H1 (cell line): ENCODE measurements at regions not wholly inside any gene's neighbourhood (a gene's known extent, or its start where the extent isn't known, plus 50 kb on each side); places are given as distances from the start of the nearest gene placed in this dataset.

Experiments
- CHD7 ChIP-seq: fragments of 300-600 bp; sonication (generic); IDR thresholded peaks from 2 replicates; pipeline ENCODE4 v1.7.1; 2012; ENCODE audit warnings: low read length, moderate library complexity, mild to moderate bottlenecking, inconsistent platforms; ENCODE audit not compliant: insufficient replicate concordance
- CTBP2 ChIP-seq: IDR thresholded peaks from 2 replicates; pipeline ENCODE4 v1.7.0; 2011; ENCODE audit warnings: borderline replicate concordance, mild to moderate bottlenecking, moderate library complexity, mixed read lengths, low read length; ENCODE audit not compliant: insufficient read depth, insufficient read length
- KDM1A ChIP-seq: fragments of 200-600, 300-600 bp; sonication (generic); IDR thresholded peaks from 2 replicates; pipeline ENCODE4 v1.7.1; 2016; ENCODE audit warnings: mild to moderate bottlenecking, low read length, borderline replicate concordance
- KDM5A ChIP-seq: fragments of 200-600 bp; IDR thresholded peaks from 2 replicates; pipeline ENCODE4 v1.7.1; 2012; ENCODE audit warnings: mild to moderate bottlenecking, low read length, inconsistent platforms, mixed read lengths
- MAFK ChIP-seq: IDR thresholded peaks from 2 replicates; pipeline ENCODE4 v1.6.1; 2012; ENCODE audit warnings: low read depth, mild to moderate bottlenecking, improper control_type of control experiment, low read length
- PHF8 ChIP-seq: fragments of 200-600 bp; sonication (generic); conservative IDR thresholded peaks from 2 replicates; pipeline ENCODE4 v1.7.1; 2012; ENCODE audit warnings: low read depth, mild to moderate bottlenecking, inconsistent platforms, low read length, moderate library complexity
- SIN3A ChIP-seq, 2 experiments: IDR thresholded peaks in 1 of 2; conservative IDR thresholded peaks in 1 of 2; 2 replicates each; pipeline ENCODE4 v1.6.1; 2011 to 2012; ENCODE audit warnings: low read length in 2 of 2, improper control_type of control experiment in 1 of 2, low read depth in 1 of 2, mild to moderate bottlenecking in 1 of 2
- TEAD4 ChIP-seq: IDR thresholded peaks from 2 replicates; pipeline ENCODE4 v1.6.1; 2012; ENCODE audit warnings: low read depth, low read length, inconsistent platforms, mixed read lengths
- TF ChIP-seq, protein P1 (sequence below): IDR thresholded peaks from 2 replicates; pipeline ENCODE4 v1.6.1; 2012; ENCODE audit warnings: inconsistent platforms
- TF ChIP-seq, protein P2 (sequence below): IDR thresholded peaks from 2 replicates; pipeline ENCODE4 v1.6.1; 2012; ENCODE audit warnings: inconsistent platforms

- TF ChIP-seq CHD7: no peak
- TF ChIP-seq MAFK: no peak
- no peak for TF ChIP-seq PHF8
- TF ChIP-seq TEAD4: no peak
- TF ChIP-seq KDM5A: no peak
- TF ChIP-seq CTBP2: no peak
- TF ChIP-seq SIN3A (conservative IDR thresholded peaks at IDR 0.05 in 1 of 2, IDR thresholded peaks at IDR 0.05 in 1 of 2; ENCODE audit: low read depth in 1 of 2, low read length in 2 of 2): no peak
- TF ChIP-seq KDM1A: no peak
- TF ChIP-seq, protein P1, sequence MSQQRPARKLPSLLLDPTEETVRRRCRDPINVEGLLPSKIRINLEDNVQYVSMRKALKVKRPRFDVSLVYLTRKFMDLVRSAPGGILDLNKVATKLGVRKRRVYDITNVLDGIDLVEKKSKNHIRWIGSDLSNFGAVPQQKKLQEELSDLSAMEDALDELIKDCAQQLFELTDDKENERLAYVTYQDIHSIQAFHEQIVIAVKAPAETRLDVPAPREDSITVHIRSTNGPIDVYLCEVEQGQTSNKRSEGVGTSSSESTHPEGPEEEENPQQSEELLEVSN: no peak
- TF ChIP-seq, protein P2, sequence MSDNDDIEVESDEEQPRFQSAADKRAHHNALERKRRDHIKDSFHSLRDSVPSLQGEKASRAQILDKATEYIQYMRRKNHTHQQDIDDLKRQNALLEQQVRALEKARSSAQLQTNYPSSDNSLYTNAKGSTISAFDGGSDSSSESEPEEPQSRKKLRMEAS: no peak
Observed at GRCh38 chr14:37663498-37663897, 68.1 kb downstream of the TTC6 start (continued).
